GM12878 (cell line): ENCODE measurements at regions not wholly inside any gene's neighbourhood (a gene's known extent, or its start where the extent isn't known, plus 50 kb on each side); places are given as distances from the start of the nearest gene placed in this dataset.

ENCODE experiments used
- ASH2L ChIP-seq: fragments of 300-600, 200-600 bp; sonication (generic); IDR thresholded peaks from 2 replicates; pipeline ENCODE4 v1.6.1; 2017; ENCODE audit warnings: low read depth, mild to moderate bottlenecking, borderline replicate concordance
- BRCA1 ChIP-seq: IDR thresholded peaks from 2 replicates; pipeline ENCODE4 v1.6.1; 2011; ENCODE audit warnings: low read depth, low read length, improper control_type of control experiment
- CHD4 ChIP-seq: fragments of 200-600 bp; sonication (generic); IDR thresholded peaks from 2 replicates; pipeline ENCODE4 v1.6.1; 2016; ENCODE audit warnings: mild to moderate bottlenecking
- JUND ChIP-seq: IDR thresholded peaks from 2 replicates; pipeline ENCODE4 v1.6.1; 2012; ENCODE audit warnings: low read depth, mild to moderate bottlenecking, low read length, improper control_type of control experiment, moderate library complexity
- NR2C2 ChIP-seq: IDR thresholded peaks from 2 replicates; pipeline ENCODE4 v1.6.1; 2011; ENCODE audit warnings: borderline replicate concordance, low read depth; ENCODE audit not compliant: control insufficient read depth, insufficient read length
- RELA ChIP-seq: fragments of 450-650 bp; IDR thresholded peaks from 2 replicates; pipeline ENCODE4 v1.8.0; 2014; ENCODE audit warnings: borderline replicate concordance; ENCODE audit not compliant: partially characterized antibody
- TAF1 ChIP-seq: IDR thresholded peaks from 2 replicates; pipeline ENCODE4 v1.6.1; 2011; ENCODE audit warnings: mild to moderate bottlenecking, low read depth, low read length, borderline replicate concordance
- TF ChIP-seq, protein P1 (sequence below), 3 experiments: IDR thresholded peaks in 2 of 3; conservative IDR thresholded peaks in 1 of 3; 2 replicates each; pipeline ENCODE4 v1.5.1; 2011; ENCODE audit warnings: low read depth in 3 of 3, low read length in 3 of 3, mild to moderate bottlenecking in 3 of 3, control low read depth in 2 of 3, moderate library complexity in 2 of 3, inconsistent platforms in 1 of 3, mixed read lengths in 1 of 3; ENCODE audit not compliant: control insufficient read depth in 2 of 3, insufficient read depth in 1 of 3; ENCODE audit errors: extremely low read depth in 1 of 3

GRCh38 chr5:58248221-58248620 lies 211.7 kb downstream of the PLK2 start:
- TF ChIP-seq, protein P1, sequence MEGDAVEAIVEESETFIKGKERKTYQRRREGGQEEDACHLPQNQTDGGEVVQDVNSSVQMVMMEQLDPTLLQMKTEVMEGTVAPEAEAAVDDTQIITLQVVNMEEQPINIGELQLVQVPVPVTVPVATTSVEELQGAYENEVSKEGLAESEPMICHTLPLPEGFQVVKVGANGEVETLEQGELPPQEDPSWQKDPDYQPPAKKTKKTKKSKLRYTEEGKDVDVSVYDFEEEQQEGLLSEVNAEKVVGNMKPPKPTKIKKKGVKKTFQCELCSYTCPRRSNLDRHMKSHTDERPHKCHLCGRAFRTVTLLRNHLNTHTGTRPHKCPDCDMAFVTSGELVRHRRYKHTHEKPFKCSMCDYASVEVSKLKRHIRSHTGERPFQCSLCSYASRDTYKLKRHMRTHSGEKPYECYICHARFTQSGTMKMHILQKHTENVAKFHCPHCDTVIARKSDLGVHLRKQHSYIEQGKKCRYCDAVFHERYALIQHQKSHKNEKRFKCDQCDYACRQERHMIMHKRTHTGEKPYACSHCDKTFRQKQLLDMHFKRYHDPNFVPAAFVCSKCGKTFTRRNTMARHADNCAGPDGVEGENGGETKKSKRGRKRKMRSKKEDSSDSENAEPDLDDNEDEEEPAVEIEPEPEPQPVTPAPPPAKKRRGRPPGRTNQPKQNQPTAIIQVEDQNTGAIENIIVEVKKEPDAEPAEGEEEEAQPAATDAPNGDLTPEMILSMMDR (IDR thresholded peaks at IDR 0.05 in 2 of 3, conservative IDR thresholded peaks at IDR 0.05 in 1 of 3; ENCODE audit: control insufficient read depth in 2 of 3, extremely low read depth in 1 of 3, insufficient read depth in 1 of 3, low read depth in 3 of 3, low read length in 3 of 3) = no peak
- no peak for TF ChIP-seq CHD4
- TF ChIP-seq ASH2L = no peak
- TF ChIP-seq JUND = no peak
- TF ChIP-seq NR2C2 = no peak
- no peak for TF ChIP-seq BRCA1
- no peak for TF ChIP-seq TAF1
- TF ChIP-seq RELA = no peak
